OCI-LY7 (cell line): ENCODE measurements at regions not wholly inside any gene's neighbourhood (a gene's known extent, or its start where the extent isn't known, plus 50 kb on each side); places are given as distances from the start of the nearest gene placed in this dataset.

Experiments
- BruUV-seq: library from RNA; stranded (reverse); fragments of 400-500 nt; replicated peaks from 2 replicates; lab custom pipeline; 2021; lab: Mats Ljungman, UMichigan
- CTCF ChIA-PET: fragments of 300-600 bp; sonication (Branson Sonifier 250); formaldehyde crosslinking; loops from one replicate; lab custom pipeline; 2022; ENCODE audit warnings: antibody characterized with exemption; ENCODE audit not compliant: unreplicated experiment; lab: Charles Lee
- POLR2A ChIA-PET: fragments of 300-600 bp; sonication (Branson Sonifier 250); formaldehyde crosslinking; loops from one replicate; lab custom pipeline; 2022; ENCODE audit warnings: antibody characterized with exemption; lab: Charles Lee
- DNase-seq: peaks from one replicate; pipeline ENCODE4 v3.0.0-alpha.2; 2015; ENCODE audit warnings: low spot score
- H2AFZ ChIP-seq: fragments of 200-600 bp; sonication (generic), shearing (Covaris generic); 2 replicates; pipeline ENCODE4 v1.6.1; 2014; ENCODE audit warnings: mild to moderate bottlenecking, antibody characterized with exemption, low read length, moderate library complexity
- H3K27ac ChIP-seq: fragments of 200-600 bp; sonication (generic); 2 replicates; pipeline ENCODE4 v1.5.1; 2014; ENCODE audit warnings: mixed run types, low read depth, mild to moderate bottlenecking, moderate library complexity, low read length, inconsistent platforms; ENCODE audit not compliant: poor library complexity, severe bottlenecking
- H3K36me3 ChIP-seq: fragments of 200-600 bp; sonication (generic); 2 replicates; pipeline ENCODE4 v1.6.1; 2014; ENCODE audit warnings: mild to moderate bottlenecking, antibody characterized with exemption, low read length, moderate library complexity, mixed read lengths; ENCODE audit not compliant: insufficient read depth
- H3K4me1 ChIP-seq: fragments of 200-600 bp; sonication (generic); 2 replicates; pipeline ENCODE4 v1.5.1; 2014; ENCODE audit warnings: mild to moderate bottlenecking, low read length; ENCODE audit not compliant: insufficient read depth, poor library complexity, severe bottlenecking
- H3K4me2 ChIP-seq: fragments of 200-600 bp; sonication (generic); 2 replicates; pipeline ENCODE4 v1.6.1; 2014; ENCODE audit warnings: mild to moderate bottlenecking, low read length
- H3K4me3 ChIP-seq: fragments of 200-600 bp; sonication (generic); 2 replicates; pipeline ENCODE4 v1.5.1; 2014; ENCODE audit warnings: mild to moderate bottlenecking, low read depth, low read length; ENCODE audit not compliant: poor library complexity, severe bottlenecking
- H3K79me2 ChIP-seq: fragments of 200-600 bp; sonication (generic); 2 replicates; pipeline ENCODE4 v1.6.1; 2016; ENCODE audit warnings: low read depth, mild to moderate bottlenecking, low read length, moderate library complexity, mixed read lengths; ENCODE audit not compliant: insufficient read depth
- H3K9me2 ChIP-seq: fragments of 200-600 bp; sonication (generic); 2 replicates; pipeline ENCODE4 v1.6.1; 2016; ENCODE audit warnings: mild to moderate bottlenecking, low read length, mixed read lengths; ENCODE audit not compliant: insufficient read depth
- H3K9me3 ChIP-seq: fragments of 200-600 bp; sonication (generic); 2 replicates; pipeline ENCODE4 v1.6.1; 2014; ENCODE audit warnings: mild to moderate bottlenecking, mixed run types, low read length, mixed read lengths
- H4K20me1 ChIP-seq: fragments of 200-600 bp; sonication (generic); 2 replicates; pipeline ENCODE4 v1.6.1; 2014; ENCODE audit warnings: mild to moderate bottlenecking, antibody characterized with exemption, low read length, moderate library complexity, mixed read lengths; ENCODE audit not compliant: insufficient read depth
- EZH2phosphoT487 ChIP-seq: fragments of 200-600 bp; sonication (generic); IDR thresholded peaks from 2 replicates; pipeline ENCODE4 v1.6.1; 2018; ENCODE audit warnings: low read depth, borderline replicate concordance, mild to moderate bottlenecking, mixed run types, antibody characterized with exemption, low read length, moderate library complexity, mixed read lengths
- intact Hi-C: fragments of 100-400 bp; cut with micrococcal nuclease; formaldehyde crosslinking; loops from one replicate; pipeline ENCODE4 v1.10.0; 2022; ENCODE audit not compliant: unreplicated experiment
- TF ChIP-seq, protein P1 (sequence below): fragments of 200-600 bp; sonication (generic); conservative IDR thresholded peaks from 2 replicates; pipeline ENCODE4 v1.5.1; 2014; ENCODE audit warnings: mild to moderate bottlenecking, antibody characterized with exemption, low read length, moderate library complexity, mixed read lengths

- Histone ChIP-seq H3K79me2 (no peaks in the 10 kb centered on the region), H3K9me2 (no peaks in the 10 kb centered on the region), H3K36me3 (no peaks in the 10 kb centered on the region), H3K9me3 (peaks cover 24% of the 10 kb centered on the region), H3K4me3 (no peak overlapping the region), H2AFZ (no peak overlapping the region), H4K20me1 (no peaks in the 10 kb centered on the region), H3K27ac (no peak overlapping the region), H3K4me2 (no peak overlapping the region), H3K4me1 (no peaks in the 10 kb centered on the region)
- ChIA-PET CTCF (no interaction called here), POLR2A (no interaction called here)
- TF ChIP-seq EZH2phosphoT487 = no peak
- TF ChIP-seq, protein P1, sequence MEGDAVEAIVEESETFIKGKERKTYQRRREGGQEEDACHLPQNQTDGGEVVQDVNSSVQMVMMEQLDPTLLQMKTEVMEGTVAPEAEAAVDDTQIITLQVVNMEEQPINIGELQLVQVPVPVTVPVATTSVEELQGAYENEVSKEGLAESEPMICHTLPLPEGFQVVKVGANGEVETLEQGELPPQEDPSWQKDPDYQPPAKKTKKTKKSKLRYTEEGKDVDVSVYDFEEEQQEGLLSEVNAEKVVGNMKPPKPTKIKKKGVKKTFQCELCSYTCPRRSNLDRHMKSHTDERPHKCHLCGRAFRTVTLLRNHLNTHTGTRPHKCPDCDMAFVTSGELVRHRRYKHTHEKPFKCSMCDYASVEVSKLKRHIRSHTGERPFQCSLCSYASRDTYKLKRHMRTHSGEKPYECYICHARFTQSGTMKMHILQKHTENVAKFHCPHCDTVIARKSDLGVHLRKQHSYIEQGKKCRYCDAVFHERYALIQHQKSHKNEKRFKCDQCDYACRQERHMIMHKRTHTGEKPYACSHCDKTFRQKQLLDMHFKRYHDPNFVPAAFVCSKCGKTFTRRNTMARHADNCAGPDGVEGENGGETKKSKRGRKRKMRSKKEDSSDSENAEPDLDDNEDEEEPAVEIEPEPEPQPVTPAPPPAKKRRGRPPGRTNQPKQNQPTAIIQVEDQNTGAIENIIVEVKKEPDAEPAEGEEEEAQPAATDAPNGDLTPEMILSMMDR = no peak
- DNase-seq = no peak
- intact Hi-C loops = no loop called here
- BruUV-seq = no TSS peak
These were observed 1241.5 kb downstream of the BRD1 start for GRCh38 chr22:48585916-48586798.

DNA sequence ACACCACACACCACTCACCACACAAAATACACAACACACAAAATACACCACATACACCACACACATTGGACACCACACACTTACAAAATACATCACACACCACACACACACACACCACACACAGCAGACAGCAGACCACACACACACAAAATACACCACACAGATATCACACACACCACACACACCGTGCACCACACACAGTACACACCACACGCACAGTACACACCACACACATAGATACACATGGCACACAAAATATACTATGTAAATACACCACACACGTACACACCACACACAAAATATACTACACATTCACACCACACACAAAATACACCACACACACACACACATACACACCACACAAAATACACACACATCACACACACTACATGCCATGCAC lies 1243.5 kb downstream of the BRD1 start:
- TF ChIP-seq, protein P1 = no peak
- no peak for TF ChIP-seq EZH2phosphoT487
- Histone ChIP-seq H3K9me3 (peaks cover 24% of the 10 kb centered on the region), H3K36me3 (no peaks in the 10 kb centered on the region), H3K27ac (no peak overlapping the region), H2AFZ (no peak overlapping the region), H3K9me2 (no peaks in the 10 kb centered on the region), H3K79me2 (no peaks in the 10 kb centered on the region), H4K20me1 (no peaks in the 10 kb centered on the region), H3K4me1 (no peaks in the 10 kb centered on the region), H3K4me3 (no peak overlapping the region), H3K4me2 (no peak overlapping the region)
- no TSS peak for BruUV-seq
- POLR2A ChIA-PET = no interaction called here
- intact Hi-C loops = no loop called here
- CTCF ChIA-PET = no interaction called here
- DNase-seq = no peak
